PC-3 (cell line): ENCODE measurements at regions not wholly inside any gene's neighbourhood (a gene's known extent, or its start where the extent isn't known, plus 50 kb on each side); places are given as distances from the start of the nearest gene placed in this dataset.

Source experiments
- CTCF ChIP-seq: fragments of 300-600 bp; sonication (generic); conservative IDR thresholded peaks from 2 replicates; pipeline ENCODE4 v1.5.1; 2017; ENCODE audit warnings: antibody characterized with exemption, low read depth, mild to moderate bottlenecking, low read length
- EZH2 ChIP-seq: fragments of 300-600 bp; sonication (generic); IDR thresholded peaks from one replicate; pipeline ENCODE4 v1.6.1; 2017; ENCODE audit warnings: antibody characterized with exemption, mild to moderate bottlenecking, low read length; ENCODE audit not compliant: unreplicated experiment
- EZH2phosphoT487 ChIP-seq: fragments of 300-600 bp; sonication (generic); IDR thresholded peaks from 2 replicates; pipeline ENCODE4 v1.6.1; 2018; ENCODE audit warnings: mild to moderate bottlenecking, antibody characterized with exemption, low read length, borderline replicate concordance

- TF ChIP-seq EZH2 (no peak), CTCF (no peak), EZH2phosphoT487 (no peak)
Observed at GRCh38 chr3:180282386-180282785, 245.6 kb upstream of the PEX5L start.
